HFFc6 (cell line): ENCODE measurements at regions not wholly inside any gene's neighbourhood (a gene's known extent, or its start where the extent isn't known, plus 50 kb on each side); places are given as distances from the start of the nearest gene placed in this dataset.

Experiments used
- DNase-seq: peaks from one replicate; pipeline ENCODE4 v3.0.0-alpha.2; 2018
- H3K27ac Mint-ChIP-seq: 2 replicates; pipeline ENCODE4 v1.8.0; 2020; ENCODE audit warnings: mild to moderate bottlenecking, mixed read lengths
- H3K27me3 Mint-ChIP-seq: 2 replicates; pipeline ENCODE4 v1.8.0; 2021; ENCODE audit warnings: mild to moderate bottlenecking, moderate library complexity, mixed read lengths; ENCODE audit not compliant: insufficient read depth
- H3K36me3 Mint-ChIP-seq: 2 replicates; pipeline ENCODE4 v1.8.0; 2021; ENCODE audit warnings: low read depth, mixed read lengths
- H3K4me1 Mint-ChIP-seq: 2 replicates; pipeline ENCODE4 v1.8.0; 2020; ENCODE audit warnings: low read depth, mixed read lengths
- H3K4me3 Mint-ChIP-seq: 2 replicates; pipeline ENCODE4 v1.8.0; 2020; ENCODE audit warnings: mild to moderate bottlenecking, moderate library complexity, mixed read lengths
- H3K9me3 Mint-ChIP-seq: 2 replicates; pipeline ENCODE4 v1.8.0; 2020; ENCODE audit warnings: mild to moderate bottlenecking, mixed read lengths
- TF ChIP-seq, protein P1 (sequence below): fragments of 200-600 bp; sonication (generic); IDR thresholded peaks from 2 replicates; pipeline ENCODE4 v1.5.0; 2021; ENCODE audit warnings: antibody characterized with exemption, mild to moderate bottlenecking

GRCh38 chr2:43090317-43090716 is 136.1 kb downstream of the ZFP36L2 start:
- no peak overlapping the region for H3K4me3 Mint-ChIP-seq
- peaks cover 24% of the 10 kb centered on the region for H3K36me3 Mint-ChIP-seq
- TF ChIP-seq, protein P1, sequence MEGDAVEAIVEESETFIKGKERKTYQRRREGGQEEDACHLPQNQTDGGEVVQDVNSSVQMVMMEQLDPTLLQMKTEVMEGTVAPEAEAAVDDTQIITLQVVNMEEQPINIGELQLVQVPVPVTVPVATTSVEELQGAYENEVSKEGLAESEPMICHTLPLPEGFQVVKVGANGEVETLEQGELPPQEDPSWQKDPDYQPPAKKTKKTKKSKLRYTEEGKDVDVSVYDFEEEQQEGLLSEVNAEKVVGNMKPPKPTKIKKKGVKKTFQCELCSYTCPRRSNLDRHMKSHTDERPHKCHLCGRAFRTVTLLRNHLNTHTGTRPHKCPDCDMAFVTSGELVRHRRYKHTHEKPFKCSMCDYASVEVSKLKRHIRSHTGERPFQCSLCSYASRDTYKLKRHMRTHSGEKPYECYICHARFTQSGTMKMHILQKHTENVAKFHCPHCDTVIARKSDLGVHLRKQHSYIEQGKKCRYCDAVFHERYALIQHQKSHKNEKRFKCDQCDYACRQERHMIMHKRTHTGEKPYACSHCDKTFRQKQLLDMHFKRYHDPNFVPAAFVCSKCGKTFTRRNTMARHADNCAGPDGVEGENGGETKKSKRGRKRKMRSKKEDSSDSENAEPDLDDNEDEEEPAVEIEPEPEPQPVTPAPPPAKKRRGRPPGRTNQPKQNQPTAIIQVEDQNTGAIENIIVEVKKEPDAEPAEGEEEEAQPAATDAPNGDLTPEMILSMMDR: no peak
- peaks cover 28% of the 10 kb centered on the region for H3K9me3 Mint-ChIP-seq
- DNase-seq: no peak
- no peak overlapping the region for H3K27ac Mint-ChIP-seq
- H3K27me3 Mint-ChIP-seq: no peaks in the 10 kb centered on the region; the same call in 1 of the 2 replicates
- H3K4me1 Mint-ChIP-seq: peaks cover 39% of the 10 kb centered on the region

DNA sequence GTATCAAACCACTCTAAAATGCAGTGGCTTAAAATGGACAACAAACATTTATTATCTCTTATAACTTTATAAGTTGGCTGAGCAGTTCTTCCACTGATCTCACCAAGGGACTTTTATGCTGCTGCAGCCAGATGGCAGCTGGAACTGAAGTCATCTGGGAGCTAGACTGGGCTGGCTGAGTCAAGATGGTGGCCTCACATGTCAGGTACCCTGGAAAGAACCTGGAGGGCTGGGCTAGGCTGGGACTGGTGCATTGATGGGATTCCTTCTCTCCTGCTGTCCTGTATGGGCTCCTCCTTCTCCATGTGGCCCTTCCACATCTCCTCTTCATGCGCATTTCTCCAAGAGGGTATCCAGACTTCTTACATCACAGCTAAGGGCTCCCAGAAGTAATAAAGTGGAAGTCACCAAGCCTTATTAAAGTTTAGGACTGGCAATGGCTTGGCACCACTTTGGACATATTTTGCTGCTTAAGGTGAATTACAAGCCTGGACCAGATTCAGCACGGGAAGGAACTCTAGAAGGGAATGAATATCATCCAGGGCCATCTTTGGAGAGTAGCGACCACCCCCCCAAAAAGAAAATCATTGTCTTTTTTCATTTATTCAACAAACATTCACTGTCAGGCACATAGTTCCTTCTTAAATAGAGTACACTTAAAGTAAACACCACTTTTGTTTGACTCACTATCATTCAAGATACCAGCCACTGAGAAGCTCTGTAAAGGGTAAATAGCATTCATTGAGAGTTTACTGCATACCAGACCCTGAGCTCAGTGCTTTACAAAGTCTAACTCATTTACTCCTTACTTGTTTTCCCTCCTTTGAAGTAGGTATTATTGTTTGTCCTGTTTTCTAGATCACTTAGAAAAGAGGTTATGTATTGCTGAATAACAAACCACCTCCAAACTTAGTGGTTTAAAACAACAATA is 138.0 kb downstream of the ZFP36L2 start:
- Mint-ChIP-seq H3K4me1 (peaks cover 58% of the 10 kb centered on the region), H3K27me3 (peaks cover 5% of the 10 kb centered on the region), H3K27ac (peak overlapping the region; percentile 99), H3K36me3 (peaks cover 24% of the 10 kb centered on the region), H3K4me3 (no peak overlapping the region), H3K9me3 (peaks cover 28% of the 10 kb centered on the region)
- TF ChIP-seq, protein P1: no peak
- peak; percentile 51 for DNase-seq

GRCh38 chr2:43087413-43087812 is 139.0 kb downstream of the ZFP36L2 start:
- TF ChIP-seq, protein P1: no peak
- peaks cover 68% of the 10 kb centered on the region for H3K4me1 Mint-ChIP-seq
- no peak for DNase-seq
- H3K4me3 Mint-ChIP-seq: peak overlapping the region; percentile 79; the same call in 1 of the 2 replicates
- H3K27me3 Mint-ChIP-seq: peaks cover 5% of the 10 kb centered on the region
- H3K9me3 Mint-ChIP-seq: peaks cover 28% of the 10 kb centered on the region
- H3K36me3 Mint-ChIP-seq: peaks cover 23% of the 10 kb centered on the region
- H3K27ac Mint-ChIP-seq: peak overlapping the region; percentile 99

DNA sequence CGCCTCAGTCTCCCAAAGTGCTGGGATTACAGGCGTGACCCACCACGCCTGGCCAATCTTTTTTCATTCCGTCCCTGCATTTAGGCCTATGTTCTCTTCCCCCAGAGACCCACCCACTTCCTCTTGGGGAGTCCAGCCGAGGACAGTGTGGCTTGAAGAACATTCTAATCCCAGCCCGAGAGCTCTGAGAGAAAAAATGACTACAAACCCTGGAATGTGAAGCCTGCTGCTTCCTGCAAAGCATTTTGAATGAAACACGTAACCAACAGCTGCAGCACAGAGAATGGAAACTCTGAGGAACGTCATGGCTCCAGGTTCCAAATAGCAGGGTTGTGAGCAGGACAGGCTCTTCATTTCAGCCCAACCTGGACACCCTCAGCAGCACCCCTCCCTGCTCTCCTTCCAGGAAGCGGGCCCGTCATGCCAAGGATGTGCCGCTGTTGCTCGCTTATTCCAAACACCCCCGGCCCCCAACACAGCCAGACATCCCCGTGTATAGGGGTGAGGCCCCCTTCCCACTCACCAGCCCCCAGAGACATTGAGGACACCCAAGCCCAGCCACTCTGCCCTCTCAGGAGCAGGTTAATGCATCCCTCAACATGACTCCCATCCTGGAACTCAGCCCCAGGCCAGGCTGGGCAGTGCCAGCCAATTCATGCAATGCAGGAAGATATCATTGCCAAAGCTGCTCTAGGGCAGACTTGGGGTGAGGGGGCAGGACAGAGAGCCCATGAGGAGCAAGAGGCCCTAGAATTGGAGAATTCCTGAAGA is 139.8 kb downstream of the ZFP36L2 start:
- peaks cover 18% of the 10 kb centered on the region for H3K36me3 Mint-ChIP-seq
- H3K4me1 Mint-ChIP-seq: peaks cover 76% of the 10 kb centered on the region
- peak overlapping the region; percentile 79 for H3K4me3 Mint-ChIP-seq
- DNase-seq: peak; percentile 97
- H3K27ac Mint-ChIP-seq: peak overlapping the region; percentile 99
- peaks cover 5% of the 10 kb centered on the region for H3K27me3 Mint-ChIP-seq
- TF ChIP-seq, protein P1: no peak
- H3K9me3 Mint-ChIP-seq: peaks cover 22% of the 10 kb centered on the region

- H3K27ac Mint-ChIP-seq: peak overlapping the region; percentile 99
- peak overlapping the region; percentile 79 for H3K4me3 Mint-ChIP-seq
- TF ChIP-seq, protein P1: no peak
- peaks cover 15% of the 10 kb centered on the region for H3K9me3 Mint-ChIP-seq
- H3K4me1 Mint-ChIP-seq: peaks cover 83% of the 10 kb centered on the region
- DNase-seq: no peak
- peaks cover 5% of the 10 kb centered on the region for H3K27me3 Mint-ChIP-seq
- peaks cover 16% of the 10 kb centered on the region for H3K36me3 Mint-ChIP-seq
Measured at GRCh38 chr2:43085929-43086328, 140.5 kb downstream of the ZFP36L2 start.
